22Rv1 (cell line): ENCODE measurements at regions not wholly inside any gene's neighbourhood (a gene's known extent, or its start where the extent isn't known, plus 50 kb on each side); places are given as distances from the start of the nearest gene placed in this dataset.

Experiments used
- H3K27ac ChIP-seq: fragments of 450-650 bp; 2 replicates; pipeline ENCODE4 v1.5.1; 2017
- CTCF ChIP-seq: fragments of 450-650 bp; IDR thresholded peaks from 2 replicates; pipeline ENCODE4 v1.5.1; 2017; ENCODE audit warnings: mild to moderate bottlenecking
- ZFX ChIP-seq: fragments of 450-650 bp; IDR thresholded peaks from 2 replicates; pipeline ENCODE4 v1.6.1; 2017; ENCODE audit warnings: antibody characterized with exemption, borderline replicate concordance

GRCh38 chr12:75707983-75708382 lies 196.6 kb upstream of the KRR1 start:
- no peak overlapping the region for H3K27ac ChIP-seq
- TF ChIP-seq ZFX (no peak), CTCF (no peak)

GRCh38 chr12:75706786-75707605 lies 195.6 kb upstream of the KRR1 start:
- no peak overlapping the region for H3K27ac ChIP-seq
- TF ChIP-seq CTCF (no peak), ZFX (no peak)

GRCh38 chr12:75705749-75706711 lies 194.6 kb upstream of the KRR1 start:
- H3K27ac ChIP-seq = no peak overlapping the region
- TF ChIP-seq CTCF (no peak), ZFX (no peak)

GRCh38 chr12:75704664-75705063 lies 193.3 kb upstream of the KRR1 start:
- peak overlapping the region; percentile 59 for H3K27ac ChIP-seq
- TF ChIP-seq ZFX (no peak), CTCF (no peak)

GRCh38 chr12:75704208-75704607 lies 192.8 kb upstream of the KRR1 start:
- no peak for TF ChIP-seq CTCF
- no peak for TF ChIP-seq ZFX
- peak overlapping the region; percentile 59 for H3K27ac ChIP-seq

- H3K27ac ChIP-seq = no peak overlapping the region; the same call in 1 of the 2 replicates
- TF ChIP-seq ZFX (no peak), CTCF (no peak)
These were observed 191.7 kb upstream of the KRR1 start for GRCh38 chr12:75703131-75703530.
